Endothelial cell of hepatic sinusoid (primary cell): ENCODE measurements at regions not wholly inside any gene's neighbourhood (a gene's known extent, or its start where the extent isn't known, plus 50 kb on each side); places are given as distances from the start of the nearest gene placed in this dataset.
"Not testable (repeated sequence)": the region's sequence is repeated elsewhere in the genome, so short reads cannot be mapped to it uniquely, and the experiment has no call there.

Source experiments
- in situ Hi-C: cut with HindIII; loops from 2 replicates; pipeline ENCODE4 v1.10.0; 2017; ENCODE audit warnings: low sequenced_read_pairs

DNA sequence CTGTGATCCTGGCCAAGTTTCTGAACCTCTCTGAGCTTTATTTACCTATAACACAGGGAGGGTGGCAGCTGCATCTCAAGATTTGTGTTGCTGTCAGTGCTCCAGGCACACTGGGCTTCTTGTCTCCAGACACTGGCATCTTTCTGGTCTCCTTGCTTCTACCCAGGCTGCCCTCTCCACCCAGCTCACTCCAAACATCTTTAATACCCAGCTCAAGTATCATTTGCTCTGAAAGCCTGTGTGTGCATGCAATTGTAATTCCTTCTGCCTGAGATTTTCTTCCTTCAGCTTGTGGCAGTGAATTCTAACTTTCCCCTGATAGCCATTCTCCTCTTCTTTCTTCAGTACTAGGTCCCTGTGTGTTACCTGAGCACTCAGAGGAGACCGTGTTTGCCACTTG, 50.7 kb upstream of the USP7 start:
- in situ Hi-C loops = loop anchor here (10.0 kb wide), 1 partner anchor 100 kb away; no protein-coding TSS in a partner anchor

DNA sequence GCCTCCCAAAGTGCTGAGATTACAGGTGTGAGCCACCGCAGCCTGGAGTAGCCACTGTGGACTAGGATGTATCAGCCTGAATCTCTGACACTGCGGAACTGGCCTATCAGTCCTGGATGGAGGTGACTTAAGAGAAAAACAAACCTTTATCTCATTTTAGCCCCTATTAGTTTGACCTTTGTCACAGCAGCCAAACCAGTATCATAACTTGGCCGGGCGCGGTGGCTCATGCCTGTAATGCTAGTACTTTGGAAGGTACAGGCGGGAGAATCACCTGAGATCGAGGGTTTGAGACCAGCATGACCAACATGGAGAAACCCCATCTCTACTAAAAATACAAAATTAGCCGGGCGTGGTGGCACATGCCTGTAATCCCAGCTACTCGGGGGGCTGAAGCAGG, 51.8 kb upstream of the USP7 start:
- in situ Hi-C loops = loop anchor here (10.0 kb wide), 1 partner anchor 99 kb away; no protein-coding TSS in a partner anchor

DNA sequence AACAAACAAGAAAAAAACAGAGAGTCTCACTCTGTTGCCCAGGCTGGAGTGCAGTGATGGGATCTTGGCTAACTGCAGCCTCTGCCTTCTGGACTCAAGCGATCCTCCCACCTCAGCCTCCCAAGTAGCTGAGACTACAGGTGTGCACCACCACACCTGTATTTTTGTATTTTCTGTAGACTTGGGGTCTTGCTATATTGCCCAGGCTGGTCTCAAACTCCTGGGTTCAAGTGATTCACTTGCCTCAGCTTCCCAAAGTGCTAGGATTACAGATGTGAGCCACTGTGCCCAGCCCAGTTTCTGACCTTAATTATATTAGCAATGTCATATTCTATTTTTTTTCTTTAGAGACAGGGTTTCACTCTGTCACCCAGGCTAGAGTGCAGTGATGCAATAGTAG, 52.3 kb upstream of the USP7 start:
- in situ Hi-C loops = loop anchor here (10.0 kb wide), 1 partner anchor 99 kb away; no protein-coding TSS in a partner anchor

DNA sequence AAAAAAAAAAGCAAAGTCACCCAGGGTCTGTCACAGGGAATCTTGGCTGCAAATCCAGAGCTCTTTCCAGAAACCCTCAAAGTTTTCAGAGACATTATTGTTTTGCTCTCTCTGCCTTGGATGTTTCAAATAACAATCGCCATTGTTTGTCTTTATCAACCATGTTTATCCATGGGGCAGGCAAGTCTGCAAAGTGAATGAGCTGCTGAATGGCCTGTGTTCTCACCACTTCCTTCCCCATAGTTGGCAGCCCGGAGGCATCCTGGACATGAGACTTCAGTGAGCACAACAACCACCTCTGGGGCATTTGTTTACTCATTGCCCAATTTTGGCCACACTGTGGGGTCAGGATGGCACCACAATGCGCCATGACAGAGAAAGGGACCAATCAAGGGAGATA, 53.1 kb upstream of the USP7 start:
- in situ Hi-C loops = loop anchor here (10.0 kb wide), 1 partner anchor 98 kb away; no protein-coding TSS in a partner anchor

DNA sequence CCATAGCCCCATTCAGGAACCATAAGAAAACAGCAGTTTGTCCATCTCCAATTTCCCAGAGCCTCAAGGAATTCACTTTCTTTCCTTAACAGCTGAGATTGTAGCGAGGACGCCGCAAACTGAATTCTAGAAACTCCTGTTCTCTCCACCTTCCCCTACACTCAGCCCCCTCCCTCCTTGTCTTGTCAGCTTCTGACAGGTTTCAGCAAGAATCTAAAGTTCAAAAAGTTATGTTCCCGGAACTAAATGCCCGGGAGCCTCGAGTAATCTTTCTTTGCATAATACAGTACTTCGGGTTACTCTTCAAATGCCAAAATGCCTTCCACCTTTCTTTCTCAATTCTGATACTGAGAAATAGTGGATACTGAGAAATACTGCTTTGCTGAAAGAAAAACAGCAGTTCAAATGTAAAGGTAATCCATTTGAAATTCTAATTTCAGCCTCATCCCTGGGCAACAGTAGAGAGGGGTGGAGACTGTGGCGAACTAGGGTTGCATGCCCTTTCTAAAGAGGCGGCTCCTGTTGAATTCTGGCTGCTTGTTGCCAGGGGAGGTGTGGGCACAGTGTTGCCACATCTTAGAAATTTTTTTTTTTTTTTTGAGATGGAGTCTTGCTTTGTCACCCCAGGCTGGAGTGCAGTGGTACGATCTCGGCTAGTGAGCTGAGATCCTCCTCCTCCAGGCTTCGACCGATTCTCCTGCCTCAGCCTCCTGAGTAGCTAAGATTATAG, 63.5 kb upstream of the USP7 start:
- in situ Hi-C loops = no loop called here

DNA sequence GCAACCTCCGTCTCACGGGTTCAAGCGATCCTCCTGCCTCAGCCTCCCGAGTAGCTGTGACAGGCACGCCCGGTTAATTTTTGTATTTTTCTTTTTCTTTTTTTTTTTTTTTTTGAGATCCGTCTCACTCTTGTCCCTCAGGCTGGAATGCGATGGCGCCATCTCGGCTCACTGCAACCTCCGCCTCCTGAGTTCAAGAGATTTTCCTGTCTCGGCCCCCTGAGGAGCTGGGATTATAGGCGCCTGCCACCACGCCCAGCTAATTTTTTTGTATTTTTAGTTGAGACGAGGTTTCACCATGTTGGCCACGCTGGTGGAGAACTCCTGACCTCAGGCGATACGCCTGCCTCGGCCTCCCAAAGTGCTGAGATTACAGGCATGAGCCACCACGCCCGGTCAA, 63.0 kb upstream of the HAPSTR1 start:
- in situ Hi-C loops = not testable (repeated sequence)

DNA sequence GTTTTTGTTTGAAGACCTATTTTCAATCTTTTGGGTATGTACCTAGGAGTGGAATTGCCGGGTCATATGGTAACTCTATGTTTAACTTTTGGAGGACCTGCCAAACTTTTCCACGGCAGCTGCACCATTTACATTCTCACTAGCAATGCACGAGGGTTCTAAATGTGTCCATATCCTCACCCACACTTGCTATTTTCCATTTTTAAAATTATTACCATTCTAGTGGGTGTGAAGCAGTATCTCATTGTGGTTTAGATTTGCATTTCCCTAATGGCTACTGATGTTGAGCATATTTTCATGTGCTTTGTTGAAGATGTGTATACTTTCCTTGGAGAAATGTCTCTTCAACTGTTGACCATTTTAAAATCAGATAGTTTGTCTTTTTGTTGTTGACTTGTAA, 60.3 kb upstream of the HAPSTR1 start:
- in situ Hi-C loops = no loop called here

DNA sequence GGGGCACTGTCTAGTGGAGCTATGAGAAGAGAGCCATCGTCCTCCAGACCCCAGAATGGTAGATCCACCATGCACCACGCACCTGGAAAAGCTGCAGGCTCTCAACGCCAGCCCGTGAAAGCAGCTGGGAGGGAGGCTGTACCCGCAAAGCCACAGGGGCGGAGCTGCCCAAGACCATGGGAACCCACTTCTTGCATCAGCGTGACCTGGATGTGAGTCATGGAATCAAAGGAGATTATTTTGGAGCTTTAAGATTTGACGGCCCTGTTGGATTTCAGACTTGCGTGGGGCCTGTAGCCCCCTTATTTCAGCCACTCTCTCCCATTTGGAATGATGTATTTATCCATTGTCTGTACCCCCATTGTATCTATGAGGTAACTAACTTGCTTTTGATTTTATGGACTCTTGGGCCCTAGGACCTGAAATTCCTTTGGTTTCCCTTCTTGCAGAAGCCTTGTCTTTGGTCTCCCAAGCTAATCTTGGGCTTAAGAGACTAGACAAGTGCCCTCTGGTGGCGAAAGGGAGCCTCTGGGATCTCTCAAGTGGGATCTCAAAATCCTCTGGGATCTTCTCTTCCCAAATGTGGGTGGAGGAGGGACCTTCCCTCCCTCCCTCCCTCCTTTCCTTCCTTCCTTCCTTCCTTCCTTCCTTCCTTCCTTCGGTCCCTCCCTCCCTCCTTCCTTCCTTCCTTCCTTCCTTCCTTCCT, 58.2 kb upstream of the HAPSTR1 start:
- in situ Hi-C loops = no loop called here

DNA sequence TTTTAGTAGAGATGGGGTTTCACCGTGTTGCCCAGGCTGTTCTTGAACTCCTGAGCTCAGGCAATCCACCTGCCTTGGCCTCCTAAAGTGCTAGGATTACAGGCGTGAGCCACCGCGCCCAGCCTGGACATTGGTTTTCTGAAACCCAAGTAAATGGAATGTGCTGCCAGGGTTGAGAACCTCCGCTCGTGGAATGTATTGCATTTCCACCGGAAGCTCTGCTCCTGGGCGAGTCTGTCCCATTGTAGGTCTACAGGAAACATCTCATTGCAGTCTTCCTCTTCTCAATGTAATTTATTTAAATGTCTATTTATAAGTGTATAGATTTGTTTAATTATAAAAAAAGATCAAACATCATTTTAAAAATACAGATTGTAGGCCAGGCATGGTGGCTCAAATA, 57.4 kb upstream of the HAPSTR1 start:
- in situ Hi-C loops = no loop called here

DNA sequence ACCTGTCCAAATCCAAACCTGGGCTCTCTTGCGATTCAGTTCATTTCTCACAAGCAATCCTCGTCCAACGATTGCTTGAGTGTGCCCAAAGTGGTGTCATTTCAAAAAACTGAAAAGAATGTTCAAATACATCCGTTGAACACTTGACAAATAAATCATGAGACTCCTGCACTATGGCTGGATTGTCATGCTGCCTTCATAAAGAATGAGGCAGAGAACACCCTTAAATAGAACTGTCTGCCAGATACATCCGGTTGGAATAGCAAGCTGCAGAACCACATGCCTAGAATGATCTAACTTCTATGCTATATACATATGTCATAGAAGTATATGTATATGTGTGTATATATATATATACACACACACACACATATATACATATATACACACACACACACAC, 55.4 kb upstream of the HAPSTR1 start:
- in situ Hi-C loops = no loop called here

DNA sequence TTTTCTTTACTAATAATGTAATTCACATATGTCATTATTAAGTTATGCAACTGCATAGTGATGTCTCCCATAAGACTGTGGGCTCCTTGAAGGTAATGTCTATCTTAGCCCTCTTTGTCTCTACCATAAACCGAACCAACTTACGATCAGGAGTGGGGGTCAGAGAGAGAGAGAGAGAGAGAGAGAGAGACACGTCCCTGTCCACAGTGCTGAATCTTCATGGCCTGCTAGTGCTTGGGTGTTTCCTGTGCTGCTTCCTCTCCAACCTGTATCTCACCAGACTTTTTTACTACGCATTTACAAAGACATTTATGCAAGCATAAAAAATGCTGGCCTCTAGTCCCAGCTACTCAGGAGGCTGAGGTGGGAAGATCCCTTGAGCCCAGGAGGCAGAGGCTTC, 52.2 kb upstream of the HAPSTR1 start:
- in situ Hi-C loops = no loop called here

DNA sequence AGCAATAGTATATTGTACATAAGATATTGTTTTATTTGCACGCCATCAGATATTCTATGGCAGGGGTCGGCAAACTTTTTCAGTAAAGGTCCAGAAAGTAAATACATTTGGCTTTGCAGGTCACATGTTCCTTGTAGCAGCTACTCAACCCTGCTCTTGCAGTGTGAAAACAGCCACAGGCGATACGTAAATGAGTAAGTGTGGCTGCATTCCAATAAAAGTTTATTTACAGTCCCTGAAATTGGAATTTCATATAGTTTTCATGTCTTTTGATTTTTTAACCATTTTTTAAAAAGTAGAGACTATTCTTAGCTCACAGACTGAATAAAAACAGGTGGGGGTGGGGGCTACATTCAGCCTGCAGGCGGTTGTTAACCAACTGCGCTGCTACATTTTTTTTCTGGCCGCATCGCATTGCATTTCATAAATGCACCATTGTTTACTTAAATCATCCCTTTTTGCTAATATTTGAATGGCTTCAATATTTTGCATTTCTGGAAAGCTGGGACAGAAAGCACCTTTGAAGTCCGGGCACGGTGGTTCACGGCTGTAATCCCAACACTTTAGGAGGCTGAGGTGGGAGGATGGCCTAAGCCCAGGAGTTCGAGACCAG, 50.5 kb upstream of the HAPSTR1 start:
- in situ Hi-C loops = loop anchor here (10.0 kb wide), 1 partner anchor 186 kb away; no protein-coding TSS in a partner anchor
